ENCODE measurements at regions not wholly inside any gene's neighbourhood (a gene's known extent, or its start where the extent isn't known, plus 50 kb on each side); places are given as distances from the start of the nearest gene placed in this dataset.

GRCh38 chr3:5800965-5801364 is 613.5 kb downstream of the EDEM1 start:
- CTCF ChIA-PET: no interaction called here
- peaks cover 0 to 10% (median 3%) of the 10 kb centered on the region in 5 donors for H3K9me3 Mint-ChIP-seq
- H3K27ac Mint-ChIP-seq: no peak overlapping the region
- H3K27me3 Mint-ChIP-seq: no peaks in the 10 kb centered on the region
- no peaks in the 10 kb centered on the region for H3K27me3 ChIP-seq (ENCODE audit: insufficient read depth, low read length, poor library complexity, severe bottlenecking)
- H3K9me3 ChIP-seq (ENCODE audit: low read length): no peaks in the 10 kb centered on the region
- no peak overlapping the region for H3K4me3 ChIP-seq (ENCODE audit: low read length)
- no peaks in the 10 kb centered on the region for H3K36me3 Mint-ChIP-seq
- no peaks in the 10 kb centered on the region for H3K4me1 ChIP-seq (ENCODE audit: insufficient read depth, low read length)
- no peak overlapping the region for H3K4me3 Mint-ChIP-seq
- POLR2A ChIA-PET: no interaction called here
- no peaks in the 10 kb centered on the region for H3K36me3 ChIP-seq (ENCODE audit: insufficient read depth, low read length)
- DNase-seq: no peak
- H3K4me1 Mint-ChIP-seq: no peaks in the 10 kb centered on the region
- no peak overlapping the region for H3K27ac ChIP-seq (ENCODE audit: low read depth, low read length)

- Histone ChIP-seq H3K27ac (ENCODE audit: low read depth, low read length) (no peak overlapping the region), H3K27me3 (ENCODE audit: insufficient read depth, low read length, poor library complexity, severe bottlenecking) (no peaks in the 10 kb centered on the region), H3K9me3 (ENCODE audit: low read length) (no peaks in the 10 kb centered on the region), H3K4me3 (ENCODE audit: low read length) (no peak overlapping the region), H3K4me1 (ENCODE audit: insufficient read depth, low read length) (no peaks in the 10 kb centered on the region), H3K36me3 (ENCODE audit: insufficient read depth, low read length) (no peaks in the 10 kb centered on the region)
- Mint-ChIP-seq H3K36me3 (no peaks in the 10 kb centered on the region), H3K4me1 (no peaks in the 10 kb centered on the region), H3K4me3 (no peak overlapping the region), H3K27ac (no peak overlapping the region), H3K9me3 (peaks cover 2 to 6% (median 3%) of the 10 kb centered on the region in 5 donors), H3K27me3 (peaks cover 0 to 2% of the 10 kb centered on the region in 2 donors)
- POLR2A ChIA-PET: no interaction called here
- no peak for DNase-seq
- CTCF ChIA-PET: no interaction called here
Observed at GRCh38 chr3:5806192-5806591, 618.7 kb downstream of the EDEM1 start.

- DNase-seq: no peak
- no peaks in the 10 kb centered on the region for H3K27me3 ChIP-seq (ENCODE audit: insufficient read depth, low read length, poor library complexity, severe bottlenecking)
- Mint-ChIP-seq H3K27ac (no peak overlapping the region), H3K27me3 (peaks cover 0 to 3% of the 10 kb centered on the region in 2 donors), H3K4me1 (no peaks in the 10 kb centered on the region), H3K36me3 (no peaks in the 10 kb centered on the region), H3K9me3 (peaks cover 0 to 7% (median 4%) of the 10 kb centered on the region in 5 donors), H3K4me3 (no peak overlapping the region)
- no peak overlapping the region for H3K4me3 ChIP-seq (ENCODE audit: low read length)
- H3K4me1 ChIP-seq (ENCODE audit: insufficient read depth, low read length): no peaks in the 10 kb centered on the region
- no peaks in the 10 kb centered on the region for H3K9me3 ChIP-seq (ENCODE audit: low read length)
- ChIA-PET POLR2A (no interaction called here), CTCF (no interaction called here)
- no peak overlapping the region for H3K27ac ChIP-seq (ENCODE audit: low read depth, low read length)
- H3K36me3 ChIP-seq (ENCODE audit: insufficient read depth, low read length): no peaks in the 10 kb centered on the region
Observed at GRCh38 chr3:5809586-5810246, 622.2 kb downstream of the EDEM1 start.

GRCh38 chr3:5811016-5811415 is 623.5 kb downstream of the EDEM1 start:
- POLR2A ChIA-PET: no interaction called here
- no peak for DNase-seq
- Mint-ChIP-seq H3K9me3 (peaks cover 0 to 7% (median 4%) of the 10 kb centered on the region in 5 donors), H3K27me3 (peaks cover 0 to 3% of the 10 kb centered on the region in 2 donors), H3K36me3 (no peaks in the 10 kb centered on the region), H3K27ac (no peak overlapping the region), H3K4me3 (no peak overlapping the region), H3K4me1 (no peaks in the 10 kb centered on the region)
- Histone ChIP-seq H3K27me3 (ENCODE audit: insufficient read depth, low read length, poor library complexity, severe bottlenecking) (no peaks in the 10 kb centered on the region), H3K4me1 (ENCODE audit: insufficient read depth, low read length) (no peaks in the 10 kb centered on the region), H3K36me3 (ENCODE audit: insufficient read depth, low read length) (no peaks in the 10 kb centered on the region), H3K4me3 (ENCODE audit: low read length) (no peak overlapping the region), H3K27ac (ENCODE audit: low read depth, low read length) (no peak overlapping the region), H3K9me3 (ENCODE audit: low read length) (no peaks in the 10 kb centered on the region)
- CTCF ChIA-PET: no interaction called here

GRCh38 chr3:5813521-5813920 is 626.0 kb downstream of the EDEM1 start:
- ChIA-PET CTCF (no interaction called here), POLR2A (no interaction called here)
- Histone ChIP-seq H3K4me1 (ENCODE audit: insufficient read depth, low read length) (no peaks in the 10 kb centered on the region), H3K36me3 (ENCODE audit: insufficient read depth, low read length) (no peaks in the 10 kb centered on the region), H3K4me3 (ENCODE audit: low read length) (no peak overlapping the region), H3K27me3 (ENCODE audit: insufficient read depth, low read length, poor library complexity, severe bottlenecking) (no peaks in the 10 kb centered on the region), H3K27ac (ENCODE audit: low read depth, low read length) (no peak overlapping the region), H3K9me3 (ENCODE audit: low read length) (no peaks in the 10 kb centered on the region)
- peaks cover 0 to 9% (median 4%) of the 10 kb centered on the region in 5 donors for H3K9me3 Mint-ChIP-seq
- DNase-seq: no peak
- peaks cover 0 to 1% of the 10 kb centered on the region in 2 donors for H3K27me3 Mint-ChIP-seq
- no peaks in the 10 kb centered on the region for H3K4me1 Mint-ChIP-seq
- H3K4me3 Mint-ChIP-seq: no peak overlapping the region
- H3K27ac Mint-ChIP-seq: no peak overlapping the region
- H3K36me3 Mint-ChIP-seq: no peaks in the 10 kb centered on the region

GRCh38 chr3:5822843-5823242 is 635.3 kb downstream of the EDEM1 start:
- DNase-seq: no peak
- H3K9me3 Mint-ChIP-seq: peaks cover 2 to 26% (median 6%) of the 10 kb centered on the region in 5 donors
- Histone ChIP-seq H3K9me3 (ENCODE audit: low read length) (no peaks in the 10 kb centered on the region), H3K36me3 (ENCODE audit: insufficient read depth, low read length) (no peaks in the 10 kb centered on the region), H3K27me3 (ENCODE audit: insufficient read depth, low read length, poor library complexity, severe bottlenecking) (no peaks in the 10 kb centered on the region), H3K27ac (ENCODE audit: low read depth, low read length) (no peak overlapping the region), H3K4me1 (ENCODE audit: insufficient read depth, low read length) (no peaks in the 10 kb centered on the region), H3K4me3 (ENCODE audit: low read length) (no peak overlapping the region)
- no peak overlapping the region for H3K27ac Mint-ChIP-seq
- H3K4me3 Mint-ChIP-seq: no peak overlapping the region
- no peaks in the 10 kb centered on the region for H3K4me1 Mint-ChIP-seq
- CTCF ChIA-PET: no interaction called here
- no peaks in the 10 kb centered on the region for H3K36me3 Mint-ChIP-seq
- POLR2A ChIA-PET: no interaction called here
- H3K27me3 Mint-ChIP-seq: no peaks in the 10 kb centered on the region

- no peak overlapping the region for H3K27ac Mint-ChIP-seq
- no peaks in the 10 kb centered on the region for H3K36me3 ChIP-seq (ENCODE audit: insufficient read depth, low read length)
- H3K9me3 ChIP-seq (ENCODE audit: low read length): no peaks in the 10 kb centered on the region
- no peak overlapping the region for H3K4me3 ChIP-seq (ENCODE audit: low read length)
- no peak for DNase-seq
- ChIA-PET CTCF (no interaction called here), POLR2A (no interaction called here)
- H3K4me3 Mint-ChIP-seq: no peak overlapping the region
- no peaks in the 10 kb centered on the region for H3K4me1 ChIP-seq (ENCODE audit: insufficient read depth, low read length)
- no peak overlapping the region for H3K27ac ChIP-seq (ENCODE audit: low read depth, low read length)
- peaks cover 2 to 34% (median 8%) of the 10 kb centered on the region in 5 donors for H3K9me3 Mint-ChIP-seq
- no peaks in the 10 kb centered on the region for H3K4me1 Mint-ChIP-seq
- no peaks in the 10 kb centered on the region for H3K36me3 Mint-ChIP-seq
- no peaks in the 10 kb centered on the region for H3K27me3 ChIP-seq (ENCODE audit: insufficient read depth, low read length, poor library complexity, severe bottlenecking)
- no peaks in the 10 kb centered on the region for H3K27me3 Mint-ChIP-seq
Observed at GRCh38 chr3:5826467-5826866, 639.0 kb downstream of the EDEM1 start.

- Mint-ChIP-seq H3K4me1 (no peaks in the 10 kb centered on the region), H3K27me3 (no peaks in the 10 kb centered on the region), H3K9me3 (peaks cover 2 to 35% (median 10%) of the 10 kb centered on the region in 5 donors), H3K4me3 (no peak overlapping the region), H3K27ac (no peak overlapping the region), H3K36me3 (no peaks in the 10 kb centered on the region)
- H3K4me1 ChIP-seq (ENCODE audit: insufficient read depth, low read length): no peaks in the 10 kb centered on the region
- POLR2A ChIA-PET: no interaction called here
- H3K27me3 ChIP-seq (ENCODE audit: insufficient read depth, low read length, poor library complexity, severe bottlenecking): no peaks in the 10 kb centered on the region
- CTCF ChIA-PET: no interaction called here
- no peak overlapping the region for H3K4me3 ChIP-seq (ENCODE audit: low read length)
- no peaks in the 10 kb centered on the region for H3K36me3 ChIP-seq (ENCODE audit: insufficient read depth, low read length)
- H3K9me3 ChIP-seq (ENCODE audit: low read length): no peaks in the 10 kb centered on the region
- no peak overlapping the region for H3K27ac ChIP-seq (ENCODE audit: low read depth, low read length)
- no peak for DNase-seq
Observed at GRCh38 chr3:5828251-5828650, 640.7 kb downstream of the EDEM1 start.

- H3K4me1 Mint-ChIP-seq: no peaks in the 10 kb centered on the region
- H3K4me1 ChIP-seq (ENCODE audit: insufficient read depth, low read length): no peaks in the 10 kb centered on the region
- H3K9me3 ChIP-seq (ENCODE audit: low read length): no peaks in the 10 kb centered on the region
- H3K27me3 ChIP-seq (ENCODE audit: insufficient read depth, low read length, poor library complexity, severe bottlenecking): no peaks in the 10 kb centered on the region
- H3K36me3 ChIP-seq (ENCODE audit: insufficient read depth, low read length): no peaks in the 10 kb centered on the region
- H3K27ac Mint-ChIP-seq: no peak overlapping the region
- H3K36me3 Mint-ChIP-seq: no peaks in the 10 kb centered on the region
- no peak overlapping the region for H3K27ac ChIP-seq (ENCODE audit: low read depth, low read length)
- H3K9me3 Mint-ChIP-seq: peaks cover 2 to 23% (median 4%) of the 10 kb centered on the region in 5 donors
- ChIA-PET CTCF (no interaction called here), POLR2A (no interaction called here)
- DNase-seq: no peak
- no peak overlapping the region for H3K4me3 ChIP-seq (ENCODE audit: low read length)
- peaks cover 0 to 2% of the 10 kb centered on the region in 2 donors for H3K27me3 Mint-ChIP-seq
- H3K4me3 Mint-ChIP-seq: no peak overlapping the region
Observed at GRCh38 chr3:5840056-5840455, 652.5 kb downstream of the EDEM1 start.
